K562 (cell line): ENCODE measurements at regions not wholly inside any gene's neighbourhood (a gene's known extent, or its start where the extent isn't known, plus 50 kb on each side); places are given as distances from the start of the nearest gene placed in this dataset.

Experiments
- ATAC-seq: fragments of 200-7000 bp; cut with Tn5 transposase; 3 replicates; pipeline ENCODE4 v1.9.1; 2020; ENCODE audit warnings: moderate library complexity
- BruUV-seq: library from RNA; stranded (reverse); fragments of 400-500 nt; replicated peaks from 2 replicates; lab custom pipeline; 2021; lab: Mats Ljungman, UMichigan
- CTCF ChIA-PET: fragments of 300-600 bp; formaldehyde crosslinking; extraction: SDS; loops from one replicate; lab custom pipeline; 2021; ENCODE audit warnings: low intra/inter-chr PET ratio; lab: Yijun Ruan, JAX
- POLR2A ChIA-PET: fragments of 300-600, 350-650 bp; sonication (Branson Sonifier 250); formaldehyde crosslinking; extraction: SDS; loops from one replicate; lab custom pipeline; 2021; ENCODE audit warnings: antibody characterized with exemption, inconsistent platforms; lab: Yijun Ruan, JAX
- DNase-seq, 4 experiments: peaks; one replicate each; pipeline versions ENCODE4 v3.0.0 to v3.0.0-alpha.2; 2011 to 2018; ENCODE audit warnings: low spot score in 3 of 4, mixed read lengths in 3 of 4; ENCODE audit errors: extremely low read depth in 1 of 4
- FAIRE-seq: peaks from 2 replicates; lab custom pipeline; 2011; peaks lifted over from hg19 to GRCh38; lab: Jason Lieb, UNC
- H2AFZ ChIP-seq: 2 replicates; pipeline ENCODE4 v1.6.0; 2011; ENCODE audit warnings: low read depth, low read length, control low read depth, inconsistent platforms
- H3K27ac ChIP-seq: fragments of 200-600 bp; 3 replicates; pipeline ENCODE4 v1.8.0; 2011; ENCODE audit warnings: low read depth, mild to moderate bottlenecking, control low read depth, inconsistent platforms, low read length, moderate library complexity, mixed read lengths; ENCODE audit errors: extremely low read depth
- H3K27me3 ChIP-seq, 2 experiments: fragments of 300-600 bp in 1 of 2; 2 replicates in 1 of 2; 3 replicates in 1 of 2; pipeline versions ENCODE4 v1.6.0 to v1.8.0; 2011; ENCODE audit warnings: inconsistent platforms in 2 of 2, low read length in 2 of 2, mild to moderate bottlenecking in 1 of 2, mixed read lengths in 1 of 2, moderate library complexity in 1 of 2; ENCODE audit not compliant: control insufficient read depth in 2 of 2, insufficient read depth in 2 of 2
- H3K36me3 ChIP-seq: fragments of 300-600 bp; 3 replicates; pipeline ENCODE4 v1.8.0; 2011; ENCODE audit warnings: mild to moderate bottlenecking, low read length, inconsistent platforms; ENCODE audit not compliant: control insufficient read depth, insufficient read depth
- H3K4me1 ChIP-seq, 2 experiments: fragments of 200-600 bp in 1 of 2; replicated peaks in 1 of 2; 2 replicates in 1 of 2; 3 replicates in 1 of 2; pipeline versions ENCODE4 v1.5.1 to v1.8.0; 2011; ENCODE audit warnings: inconsistent platforms in 2 of 2, low read length in 2 of 2, mild to moderate bottlenecking in 1 of 2, mixed read lengths in 1 of 2, moderate library complexity in 1 of 2; ENCODE audit not compliant: control insufficient read depth in 2 of 2, insufficient read depth in 2 of 2
- H3K4me2 ChIP-seq: 2 replicates; pipeline ENCODE4 v1.6.1; 2011; ENCODE audit warnings: low read length, control low read depth, inconsistent platforms, mixed read lengths; ENCODE audit not compliant: insufficient read depth
- H3K4me3 ChIP-seq: fragments of 200-600 bp; sonication (generic), shearing (Covaris generic); 2 replicates; pipeline ENCODE4 v1.5.1; 2016; ENCODE audit warnings: control low read depth, inconsistent platforms
- H3K79me2 ChIP-seq: fragments of 200-600 bp; 3 replicates; pipeline ENCODE4 v1.8.0; 2011; ENCODE audit warnings: low read length, inconsistent platforms; ENCODE audit not compliant: control insufficient read depth, insufficient read depth
- H3K9ac ChIP-seq, 2 experiments: 2 replicates each; pipeline versions ENCODE4 v1.6.0 to v1.6.1; 2011; ENCODE audit warnings: low read depth in 2 of 2, low read length in 2 of 2, control low read depth in 1 of 2, inconsistent platforms in 1 of 2, mild to moderate bottlenecking in 1 of 2, mixed read lengths in 1 of 2; ENCODE audit not compliant: insufficient read depth in 1 of 2
- H3K9me1 ChIP-seq: one replicate; pipeline ENCODE4 v1.6.0; 2011; ENCODE audit warnings: inconsistent platforms, mild to moderate bottlenecking, low read length, moderate library complexity; ENCODE audit not compliant: control insufficient read depth, insufficient read depth
- H3K9me3 ChIP-seq: replicated peaks from 2 replicates; pipeline ENCODE4 v1.5.1; 2011; ENCODE audit warnings: low read depth, low read length, inconsistent platforms; ENCODE audit not compliant: control insufficient read depth, insufficient read depth
- H4K20me1 ChIP-seq: replicated peaks from 2 replicates; pipeline ENCODE4 v1.6.1; 2011; ENCODE audit warnings: low read length, inconsistent platforms, mixed read lengths; ENCODE audit not compliant: control insufficient read depth, insufficient read depth
- ETS2 ChIP-seq: IDR thresholded peaks from 2 replicates; pipeline ENCODE4 v1.6.1; 2016; ENCODE audit warnings: borderline replicate concordance, missing genetic modification characterization, mild to moderate bottlenecking, moderate library complexity, missing compliant biosample characterization; ENCODE audit not compliant: poor library complexity, severe bottlenecking
- HOXB6 ChIP-seq: fragments of 250-450 bp; sonication (Bioruptor Pico); IDR thresholded peaks from 2 replicates; pipeline ENCODE4 v1.5.1; 2022; ENCODE audit warnings: mild to moderate bottlenecking, borderline replicate concordance
- RERE ChIP-seq: sonication (generic); formaldehyde crosslinking; IDR thresholded peaks from 2 replicates; pipeline ENCODE4 v1.8.0; 2023; ENCODE audit warnings: missing genetic modification reagents, mild to moderate bottlenecking, borderline replicate concordance
- SOX6 ChIP-seq: fragments of 450-650 bp; IDR thresholded peaks from 2 replicates; pipeline ENCODE4 v1.6.1; 2014; ENCODE audit warnings: mild to moderate bottlenecking
- SPI1 ChIP-seq: IDR thresholded peaks from 2 replicates; pipeline ENCODE4 v1.6.1; 2011; ENCODE audit warnings: low read depth, low read length, control low read depth, borderline replicate concordance
- ZNF124 ChIP-seq: sonication (generic); formaldehyde crosslinking; IDR thresholded peaks from 2 replicates; pipeline ENCODE4 v1.8.1; 2022; ENCODE audit warnings: missing genetic modification reagents
- ZNF778 ChIP-seq: fragments of 450-650 bp; formaldehyde crosslinking; IDR thresholded peaks from 2 replicates; pipeline ENCODE4 v1.4.0; 2020; ENCODE audit warnings: mild to moderate bottlenecking, moderate library complexity
- WGBS: fragments of 100-300 bp; shearing (Covaris generic); methylation state at CpG from one replicate; pipeline ENCODE4 v1.1.6; 2016; ENCODE audit warnings: low coverage, mixed read lengths; ENCODE audit not compliant: insufficient coverage; ENCODE audit errors: missing lambda C conversion rate; 5-methylcytosine and 5-hydroxymethylcytosine counted together
- in situ Hi-C: fragments of 300-500 bp; cut with MboI; formaldehyde crosslinking; loops from 4 replicates; pipeline ENCODE4 v1.15.0; 2018; ENCODE audit warnings: inconsistent platforms, mixed read lengths
- intact Hi-C: fragments of 100-400 bp; cut with micrococcal nuclease; formaldehyde crosslinking; loops from 2 replicates; pipeline ENCODE4 v1.14.2; 2022

GRCh38 chr16:73778887-73779286, 517.7 kb upstream of the PSMD7 start:
- no peak overlapping the region for H3K9ac ChIP-seq
- H3K4me3 ChIP-seq: no peak overlapping the region
- no peak overlapping the region for H3K4me2 ChIP-seq
- CTCF ChIA-PET: no interaction called here
- TF ChIP-seq SOX6: no peak
- no peaks in the 10 kb centered on the region for H3K9me1 ChIP-seq
- no peaks in the 10 kb centered on the region for H3K36me3 ChIP-seq
- H3K9me3 ChIP-seq: no peaks in the 10 kb centered on the region
- WGBS: 0% methylated on average over 5 of the region's 5 CpGs
- FAIRE-seq: no peak
- no peak for ATAC-seq
- H3K27me3 ChIP-seq: no peaks in the 10 kb centered on the region
- H4K20me1 ChIP-seq: no peaks in the 10 kb centered on the region
- BruUV-seq: no TSS peak
- H3K4me1 ChIP-seq: no peaks in the 10 kb centered on the region
- POLR2A ChIA-PET: no interaction called here
- DNase-seq: no peak
- no peak overlapping the region for H2AFZ ChIP-seq
- H3K79me2 ChIP-seq: no peaks in the 10 kb centered on the region
- intact Hi-C loops (no loop called here), in situ Hi-C loops (no loop called here)
- H3K27ac ChIP-seq: no peak overlapping the region

- H3K9me3 ChIP-seq: no peaks in the 10 kb centered on the region
- H3K9me1 ChIP-seq: no peaks in the 10 kb centered on the region
- H4K20me1 ChIP-seq: no peaks in the 10 kb centered on the region
- H3K27ac ChIP-seq: no peak overlapping the region
- no peaks in the 10 kb centered on the region for H3K4me1 ChIP-seq
- H3K9ac ChIP-seq: no peak overlapping the region
- TF ChIP-seq ZNF124 (CRISPR knock-in tag): no peak
- TF ChIP-seq ZNF778 (CRISPR knock-in tag): no peak
- TF ChIP-seq ETS2 (tag): no peak
- TF ChIP-seq SPI1: 0 out of 2 replicates have a peak, but pooled peaks have one; percentile 17
- no peak for TF ChIP-seq RERE
- TF ChIP-seq HOXB6 (CRISPR knock-in tag): no peak
- H3K36me3 ChIP-seq: no peaks in the 10 kb centered on the region
- no peaks in the 10 kb centered on the region for H3K27me3 ChIP-seq
- ChIA-PET CTCF (no interaction called here), POLR2A (interaction anchor here (0.6 kb wide), 1 partner anchor 939 kb away, joined by 3 read pairs; no protein-coding TSS in a partner anchor)
- DNase-seq (no peak), ATAC-seq (no peak), FAIRE-seq (no peak)
- H3K4me3 ChIP-seq: no peak overlapping the region
- no peaks in the 10 kb centered on the region for H3K79me2 ChIP-seq
- in situ Hi-C loops (no loop called here), intact Hi-C loops (no loop called here)
- no TSS peak for BruUV-seq
- no peak overlapping the region for H3K4me2 ChIP-seq
- WGBS: 4% methylated on average over 10 of the region's 10 CpGs
- no peak overlapping the region for H2AFZ ChIP-seq
Measured at GRCh38 chr16:73775841-73776388, 520.7 kb upstream of the PSMD7 start.
